ENCODE measurements at regions not wholly inside any gene's neighbourhood (a gene's known extent, or its start where the extent isn't known, plus 50 kb on each side); places are given as distances from the start of the nearest gene placed in this dataset.

DNA sequence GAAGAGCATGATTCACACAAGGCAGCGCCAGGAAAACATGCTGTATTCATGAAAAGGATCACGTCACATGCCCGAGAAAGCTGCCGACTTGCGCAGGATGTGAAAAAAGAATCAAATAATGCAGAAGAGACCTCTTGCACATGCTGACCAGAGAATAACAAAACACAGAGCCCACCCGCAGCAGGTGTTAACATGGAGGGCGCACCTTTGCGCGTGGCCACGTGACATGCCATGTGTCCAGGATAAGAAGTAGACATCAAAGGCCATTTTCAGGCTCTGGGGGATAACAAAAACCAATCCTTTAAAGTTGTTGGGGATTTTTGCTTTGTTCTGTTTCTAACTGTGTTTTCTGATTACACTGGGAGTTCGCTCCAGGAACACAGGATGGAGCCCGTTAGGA, 1332.8 kb downstream of the ZPLD1 start:
- Histone ChIP-seq H3K4me1 (replicated peaks in 1 of 4; ENCODE audit: control insufficient read depth in 3 of 4, insufficient read depth in 4 of 4, low read length in 3 of 4) (no peaks in the 10 kb centered on the region), H3K27ac (ENCODE audit: low read depth, low read length) (no peak overlapping the region), H3K9ac (replicated peaks in 1 of 4; ENCODE audit: extremely low read depth in 1 of 4, low read depth in 3 of 4, low read length in 3 of 4) (no peak overlapping the region), H2BK12ac (ENCODE audit: low read depth, low read length) (no peak overlapping the region), H3K23ac (ENCODE audit: insufficient read length) (no peak overlapping the region), H3K79me2 (ENCODE audit: control insufficient read depth in 1 of 2, insufficient read depth in 2 of 2, low read length in 2 of 2) (no peaks in the 10 kb centered on the region), H2AK5ac (ENCODE audit: low read depth, low read length) (no peak overlapping the region), H3K23me2 (ENCODE audit: low read depth, low read length) (no peaks in the 10 kb centered on the region), H3K4me3 (ENCODE audit: extremely low read depth in 1 of 4, insufficient read depth in 2 of 4, low read depth in 3 of 4, low read length in 4 of 4) (no peak overlapping the region), H3K27me3 (replicated peaks in 1 of 4; ENCODE audit: control insufficient read depth in 3 of 4, extremely low read depth in 1 of 4, insufficient read depth in 3 of 4, low read length in 3 of 4) (peaks cover 0 to 1% (median 0%) of the 10 kb centered on the region in 4 experiments; a peak in 1 of 7 replicates), H4K20me1 (replicated peaks in 1 of 2; ENCODE audit: control insufficient read depth in 1 of 2, insufficient read depth in 2 of 2, low read length in 2 of 2) (no peaks in the 10 kb centered on the region), H3K18ac (ENCODE audit: extremely low read depth, low read length) (no peak overlapping the region), H2AFZ (ENCODE audit: low read length) (no peak overlapping the region), H3K14ac (ENCODE audit: insufficient read length) (no peak overlapping the region), H3K9me3 (ENCODE audit: insufficient read depth in 2 of 2, low read depth in 1 of 2, low read length in 1 of 2) (0 out of 4 replicates have a peak, but pooled peaks cover 0 to 2% of the 10 kb centered on the region in 2 experiments), H4K5ac (ENCODE audit: insufficient read length, low read depth, low read length) (no peak overlapping the region), H4K91ac (replicated peaks; ENCODE audit: insufficient read length, low read length) (no peak overlapping the region), H3K56ac (replicated peaks; ENCODE audit: insufficient read length, low read depth, low read length) (no peak overlapping the region), H3K79me1 (ENCODE audit: low read depth, low read length) (no peaks in the 10 kb centered on the region), H2BK5ac (ENCODE audit: low read depth, low read length) (no peak overlapping the region), H2BK120ac (replicated peaks; ENCODE audit: low read depth, low read length) (no peak overlapping the region), H3K36me3 (ENCODE audit: control insufficient read depth in 2 of 4, insufficient read depth in 4 of 4, low read length in 3 of 4) (no peaks in the 10 kb centered on the region), H2BK15ac (ENCODE audit: low read length) (no peak overlapping the region), H3K4ac (replicated peaks; ENCODE audit: insufficient read length, low read depth, low read length) (no peak overlapping the region), H2BK20ac (ENCODE audit: low read length) (no peak overlapping the region), H4K8ac (ENCODE audit: extremely low read depth, insufficient read depth, low read length) (no peak overlapping the region), H3K4me2 (ENCODE audit: insufficient read depth in 1 of 2, low read depth in 2 of 2, low read length in 2 of 2) (no peak overlapping the region)
- CTCF ChIA-PET (ENCODE audit: partially characterized antibody), result no interaction called here
- 94% methylated on average over 12 of the region's 12 CpGs; no CpG with 5 or more reads in 1 of the 2 experiments for WGBS, 2 experiments (ENCODE audit: extremely low coverage in 1 of 2, insufficient coverage in 1 of 2, insufficient read length in 1 of 2, insufficient replicate concordance in 2 of 2, low coverage in 1 of 2, low lambda C conversion rate in 2 of 2, missing lambda C conversion rate in 1 of 2)
- DNase-seq (ENCODE audit: low read depth in 1 of 2, low spot score in 2 of 2) (no peak), FAIRE-seq (no peak)
- TF ChIP-seq, protein P1, sequence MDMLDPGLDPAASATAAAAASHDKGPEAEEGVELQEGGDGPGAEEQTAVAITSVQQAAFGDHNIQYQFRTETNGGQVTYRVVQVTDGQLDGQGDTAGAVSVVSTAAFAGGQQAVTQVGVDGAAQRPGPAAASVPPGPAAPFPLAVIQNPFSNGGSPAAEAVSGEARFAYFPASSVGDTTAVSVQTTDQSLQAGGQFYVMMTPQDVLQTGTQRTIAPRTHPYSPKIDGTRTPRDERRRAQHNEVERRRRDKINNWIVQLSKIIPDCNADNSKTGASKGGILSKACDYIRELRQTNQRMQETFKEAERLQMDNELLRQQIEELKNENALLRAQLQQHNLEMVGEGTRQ (IDR thresholded peaks at IDR 0.05; ENCODE audit: low read length), result no peak
- TF ChIP-seq GABPA (IDR thresholded peaks at IDR 0.05; ENCODE audit: borderline replicate concordance, insufficient read depth, low read length) (no peak), CBX8 (IDR thresholded peaks at IDR 0.05; ENCODE audit: borderline replicate concordance, low read depth, low read length) (no peak), GTF2F1 (IDR thresholded peaks at IDR 0.05; ENCODE audit: borderline replicate concordance, low read depth, low read length) (no peak), RNF2 (IDR thresholded peaks at IDR 0.05; ENCODE audit: borderline replicate concordance, low read depth, low read length, missing control alignments, poor library complexity, severe bottlenecking) (no peak), POLR2AphosphoS5 (IDR thresholded peaks at IDR 0.05; ENCODE audit: low read depth, low read length) (no peak), TAF7 (optimal IDR thresholded peaks at IDR 0.05; ENCODE audit: borderline replicate concordance, low read depth, low read length) (no peak), KDM5A (IDR thresholded peaks at IDR 0.05; ENCODE audit: low read length) (no peak), HDAC6 (IDR thresholded peaks at IDR 0.05; ENCODE audit: low read depth, low read length) (no peak)
- POLR2A ChIA-PET (ENCODE audit: partially characterized antibody), result no interaction called here
